GM21526 (cell line): ENCODE measurements at regions not wholly inside any gene's neighbourhood (a gene's known extent, or its start where the extent isn't known, plus 50 kb on each side); places are given as distances from the start of the nearest gene placed in this dataset.

Experiments used
- ATAC-seq: cut with Tn5 transposase; IDR thresholded peaks from one replicate; pipeline ENCODE4 v1.9.1; 2021; ENCODE audit warnings: moderate library complexity; ENCODE audit not compliant: unreplicated experiment, low FRiP score

- no peak for ATAC-seq
These were observed 134.3 kb upstream of the PPARGC1A start for GRCh38 chr4:24024157-24024556.

- ATAC-seq, result no peak
These were observed 125.9 kb upstream of the PPARGC1A start for GRCh38 chr4:24015782-24016181.

- no peak for ATAC-seq
These were observed 124.0 kb upstream of the PPARGC1A start for GRCh38 chr4:24013668-24014422.

- ATAC-seq, result no peak
These were observed 121.1 kb upstream of the PPARGC1A start for GRCh38 chr4:24010994-24011393.

DNA sequence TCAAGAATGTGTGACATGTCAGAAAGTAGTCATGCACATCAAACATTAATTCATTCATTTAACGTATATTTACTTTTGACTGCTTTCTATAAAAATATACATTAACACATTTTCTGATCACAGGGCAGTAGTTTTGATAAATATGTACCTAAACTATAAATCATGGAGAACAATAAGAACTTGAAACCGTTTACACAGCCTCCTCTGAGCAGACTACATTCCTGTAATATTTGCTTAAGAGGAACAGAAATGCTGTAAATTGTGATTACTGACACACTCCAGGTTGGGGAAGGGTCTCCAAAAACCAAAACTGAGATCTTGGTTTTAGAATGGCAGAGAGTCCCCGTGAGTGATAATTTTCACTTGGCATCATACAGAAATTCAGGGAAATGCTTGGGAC is 120.7 kb upstream of the PPARGC1A start:
- no peak for ATAC-seq

- ATAC-seq, result no peak
These were observed 118.0 kb upstream of the PPARGC1A start for GRCh38 chr4:24007860-24008261.

GRCh38 chr4:24006269-24006668 is 116.4 kb upstream of the PPARGC1A start:
- no peak for ATAC-seq

DNA sequence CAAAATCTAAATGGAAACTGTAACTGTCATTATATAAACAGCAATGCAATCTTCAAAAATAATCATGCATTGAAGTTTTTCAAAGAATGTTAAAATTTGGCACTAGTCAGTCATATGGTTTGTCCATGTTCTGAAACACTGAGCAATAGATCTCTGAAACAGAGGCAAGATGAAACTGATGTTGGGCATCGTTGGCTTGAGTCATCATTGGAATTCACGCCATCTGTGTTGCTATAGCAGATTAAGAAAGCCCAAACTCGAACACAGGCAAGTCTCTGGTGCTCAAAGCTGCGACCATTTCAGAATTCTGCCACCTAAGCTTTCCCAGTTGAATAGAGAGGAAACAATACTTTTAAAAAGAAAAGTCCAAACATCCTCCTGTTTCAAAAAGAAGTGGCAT is 114.1 kb upstream of the PPARGC1A start:
- no peak for ATAC-seq

DNA sequence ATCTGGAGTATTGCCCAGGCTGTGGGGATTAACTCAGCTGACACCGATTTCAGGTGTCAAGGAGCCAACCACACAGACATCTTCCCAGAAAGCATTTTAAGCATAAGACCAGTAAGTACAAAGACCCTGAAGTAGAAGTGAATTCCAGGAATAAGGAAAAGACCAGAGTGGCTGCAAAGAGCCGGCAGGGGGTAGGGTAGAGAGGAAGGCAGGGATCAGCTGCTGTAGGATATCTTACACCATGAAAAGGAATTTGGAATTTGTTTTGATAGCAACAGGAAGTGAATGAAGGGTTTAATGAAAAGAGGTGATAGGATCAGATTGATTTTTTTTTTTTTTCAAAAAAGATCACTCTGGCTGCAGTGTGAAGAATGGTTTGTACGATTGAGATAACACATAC is 113.6 kb upstream of the PPARGC1A start:
- ATAC-seq, result no peak

- no peak for ATAC-seq
These were observed 112.6 kb upstream of the PPARGC1A start for GRCh38 chr4:24002330-24002966.

DNA sequence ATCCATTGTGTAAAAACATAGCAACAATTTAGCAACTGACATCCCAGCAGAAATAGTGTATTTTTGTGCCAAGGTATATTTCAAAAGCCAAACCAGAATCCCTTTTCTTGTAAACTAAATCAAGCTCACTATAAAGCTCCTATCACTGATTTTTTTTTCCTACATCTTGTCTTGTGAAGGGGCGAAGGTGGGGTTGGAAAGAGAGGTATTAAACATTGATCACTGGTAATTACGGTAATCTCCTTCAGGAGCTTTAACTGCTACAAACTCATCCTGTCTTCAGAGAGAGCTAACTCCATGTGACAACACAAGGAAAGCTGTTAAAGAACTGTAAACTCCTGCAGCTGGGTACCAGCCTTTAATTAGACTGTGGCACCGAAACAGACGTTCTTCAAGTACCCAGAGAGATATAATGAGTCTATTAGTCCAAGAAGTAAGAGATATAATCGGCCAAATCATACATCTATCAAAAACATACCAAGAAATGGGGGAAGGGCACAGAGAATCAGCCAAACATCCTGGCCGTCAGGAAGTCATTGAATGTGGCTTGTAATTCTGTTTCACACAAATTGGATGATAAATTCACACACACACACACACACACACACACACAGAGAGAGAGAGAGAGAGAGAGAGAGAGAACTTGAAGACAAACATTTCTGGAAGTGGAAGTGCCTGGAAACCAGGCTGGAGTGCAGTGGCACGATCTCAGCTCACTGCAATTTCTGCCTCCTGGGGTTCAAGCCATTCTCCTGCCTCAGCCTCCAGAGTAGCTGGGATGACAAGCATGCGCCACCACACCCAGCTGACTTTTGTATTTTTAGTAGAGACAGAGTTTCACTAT is 111.9 kb upstream of the PPARGC1A start:
- no peak for ATAC-seq

DNA sequence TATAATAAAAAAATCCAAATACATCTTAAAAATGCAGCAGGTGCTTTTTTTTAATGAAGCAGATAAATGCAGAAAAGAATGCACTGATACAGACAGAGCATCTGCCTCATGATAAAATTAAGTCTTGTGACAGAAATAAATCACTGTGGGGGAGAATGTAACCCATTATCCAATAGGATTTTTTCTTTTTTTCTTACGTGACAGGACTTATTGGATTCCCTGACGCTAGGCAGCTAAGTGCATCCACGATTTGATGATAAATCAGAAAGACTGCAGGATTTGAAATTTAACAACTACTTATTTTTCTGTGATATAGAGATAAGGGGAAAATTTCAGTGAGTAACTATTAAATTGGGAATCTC is 110.6 kb upstream of the PPARGC1A start:
- ATAC-seq, result no peak

GRCh38 chr4:23999714-24000469 is 110.0 kb upstream of the PPARGC1A start:
- ATAC-seq, result no peak

- no peak for ATAC-seq
These were observed 103.5 kb upstream of the PPARGC1A start for GRCh38 chr4:23993373-23993772.

- ATAC-seq, result no peak
These were observed 101.6 kb upstream of the PPARGC1A start for GRCh38 chr4:23991444-23991843.

GRCh38 chr4:23986270-23986669 is 96.4 kb upstream of the PPARGC1A start:
- no peak for ATAC-seq

GRCh38 chr4:23981328-23981727 is 91.5 kb upstream of the PPARGC1A start:
- ATAC-seq, result no peak

GRCh38 chr4:23979534-23979933 is 89.7 kb upstream of the PPARGC1A start:
- no peak for ATAC-seq

DNA sequence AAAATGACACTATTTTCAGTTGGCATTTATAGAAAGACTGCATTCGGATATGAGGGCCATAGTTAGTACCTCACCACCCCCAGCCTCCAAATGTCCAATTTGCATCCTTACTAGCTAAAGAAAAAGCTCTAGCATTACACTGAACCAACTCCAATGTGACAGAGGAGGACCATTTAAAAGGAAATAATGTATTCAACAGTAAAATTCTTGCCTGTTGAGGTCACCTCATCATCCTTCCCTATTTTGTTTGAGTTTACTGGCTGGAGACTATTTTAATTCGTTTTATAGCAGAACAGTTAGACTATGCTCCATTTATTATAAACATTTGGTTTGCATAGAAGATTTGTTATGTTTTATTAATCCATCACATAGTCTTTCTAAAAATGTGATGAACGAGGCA is 88.2 kb upstream of the PPARGC1A start:
- ATAC-seq, result no peak

- ATAC-seq, result no peak
These were observed 86.6 kb upstream of the PPARGC1A start for GRCh38 chr4:23976423-23976822.
